Gastroesophageal sphincter (tissue), 3 donors: ENCODE measurements at regions not wholly inside any gene's neighbourhood (a gene's known extent, or its start where the extent isn't known, plus 50 kb on each side); places are given as distances from the start of the nearest gene placed in this dataset.

ENCODE experiments used
- CTCF ChIP-seq, 4 experiments: fragments of 200-600 bp in 2 of 4; fragments of 450-650 bp in 2 of 4; sonication (generic) in 1 of 4; IDR thresholded peaks; one replicate each; pipeline ENCODE4 v1.5.1; 2017 to 2019; ENCODE audit warnings: antibody characterized with exemption in 4 of 4, mild to moderate bottlenecking in 2 of 4, moderate library complexity in 2 of 4
- POLR2AphosphoS5 ChIP-seq: sonication (generic); formaldehyde crosslinking; IDR thresholded peaks from one replicate; pipeline ENCODE4 v1.6.1; 2017; ENCODE audit warnings: antibody characterized with exemption

GRCh38 chr13:47837906-47838305, 163.2 kb downstream of the SUCLA2 start:
- TF ChIP-seq POLR2AphosphoS5: no peak
- TF ChIP-seq CTCF (IDR thresholded peaks at IDR 0.05): no peak
